K562 (cell line): ENCODE measurements at regions not wholly inside any gene's neighbourhood (a gene's known extent, or its start where the extent isn't known, plus 50 kb on each side); places are given as distances from the start of the nearest gene placed in this dataset.

Experiments used
- ATAC-seq: fragments of 200-7000 bp; cut with Tn5 transposase; 3 replicates; pipeline ENCODE4 v1.9.1; 2020; ENCODE audit warnings: moderate library complexity
- BruUV-seq: library from RNA; stranded (reverse); fragments of 400-500 nt; replicated peaks from 2 replicates; lab custom pipeline; 2021; lab: Mats Ljungman, UMichigan
- CTCF ChIA-PET: fragments of 300-600 bp; formaldehyde crosslinking; extraction: SDS; loops from one replicate; lab custom pipeline; 2021; ENCODE audit warnings: low intra/inter-chr PET ratio; lab: Yijun Ruan, JAX
- POLR2A ChIA-PET: fragments of 300-600, 350-650 bp; sonication (Branson Sonifier 250); formaldehyde crosslinking; extraction: SDS; loops from one replicate; lab custom pipeline; 2021; ENCODE audit warnings: antibody characterized with exemption, inconsistent platforms; lab: Yijun Ruan, JAX
- DNase-seq, 4 experiments: peaks; one replicate each; pipeline versions ENCODE4 v3.0.0 to v3.0.0-alpha.2; 2011 to 2018; ENCODE audit warnings: low spot score in 3 of 4, mixed read lengths in 3 of 4; ENCODE audit errors: extremely low read depth in 1 of 4
- FAIRE-seq: peaks from 2 replicates; lab custom pipeline; 2011; peaks lifted over from hg19 to GRCh38; lab: Jason Lieb, UNC
- H2AFZ ChIP-seq: 2 replicates; pipeline ENCODE4 v1.6.0; 2011; ENCODE audit warnings: low read depth, low read length, control low read depth, inconsistent platforms
- H3K27ac ChIP-seq: fragments of 200-600 bp; 3 replicates; pipeline ENCODE4 v1.8.0; 2011; ENCODE audit warnings: low read depth, mild to moderate bottlenecking, control low read depth, inconsistent platforms, low read length, moderate library complexity, mixed read lengths; ENCODE audit errors: extremely low read depth
- H3K27me3 ChIP-seq, 2 experiments: fragments of 300-600 bp in 1 of 2; 2 replicates in 1 of 2; 3 replicates in 1 of 2; pipeline versions ENCODE4 v1.6.0 to v1.8.0; 2011; ENCODE audit warnings: inconsistent platforms in 2 of 2, low read length in 2 of 2, mild to moderate bottlenecking in 1 of 2, mixed read lengths in 1 of 2, moderate library complexity in 1 of 2; ENCODE audit not compliant: control insufficient read depth in 2 of 2, insufficient read depth in 2 of 2
- H3K36me3 ChIP-seq: fragments of 300-600 bp; 3 replicates; pipeline ENCODE4 v1.8.0; 2011; ENCODE audit warnings: mild to moderate bottlenecking, low read length, inconsistent platforms; ENCODE audit not compliant: control insufficient read depth, insufficient read depth
- H3K4me1 ChIP-seq, 2 experiments: fragments of 200-600 bp in 1 of 2; replicated peaks in 1 of 2; 2 replicates in 1 of 2; 3 replicates in 1 of 2; pipeline versions ENCODE4 v1.5.1 to v1.8.0; 2011; ENCODE audit warnings: inconsistent platforms in 2 of 2, low read length in 2 of 2, mild to moderate bottlenecking in 1 of 2, mixed read lengths in 1 of 2, moderate library complexity in 1 of 2; ENCODE audit not compliant: control insufficient read depth in 2 of 2, insufficient read depth in 2 of 2
- H3K4me2 ChIP-seq: 2 replicates; pipeline ENCODE4 v1.6.1; 2011; ENCODE audit warnings: low read length, control low read depth, inconsistent platforms, mixed read lengths; ENCODE audit not compliant: insufficient read depth
- H3K4me3 ChIP-seq: fragments of 200-600 bp; sonication (generic), shearing (Covaris generic); 2 replicates; pipeline ENCODE4 v1.5.1; 2016; ENCODE audit warnings: control low read depth, inconsistent platforms
- H3K79me2 ChIP-seq: fragments of 200-600 bp; 3 replicates; pipeline ENCODE4 v1.8.0; 2011; ENCODE audit warnings: low read length, inconsistent platforms; ENCODE audit not compliant: control insufficient read depth, insufficient read depth
- H3K9ac ChIP-seq, 2 experiments: 2 replicates each; pipeline versions ENCODE4 v1.6.0 to v1.6.1; 2011; ENCODE audit warnings: low read depth in 2 of 2, low read length in 2 of 2, control low read depth in 1 of 2, inconsistent platforms in 1 of 2, mild to moderate bottlenecking in 1 of 2, mixed read lengths in 1 of 2; ENCODE audit not compliant: insufficient read depth in 1 of 2
- H3K9me1 ChIP-seq: one replicate; pipeline ENCODE4 v1.6.0; 2011; ENCODE audit warnings: inconsistent platforms, mild to moderate bottlenecking, low read length, moderate library complexity; ENCODE audit not compliant: control insufficient read depth, insufficient read depth
- H3K9me3 ChIP-seq: replicated peaks from 2 replicates; pipeline ENCODE4 v1.5.1; 2011; ENCODE audit warnings: low read depth, low read length, inconsistent platforms; ENCODE audit not compliant: control insufficient read depth, insufficient read depth
- H4K20me1 ChIP-seq: replicated peaks from 2 replicates; pipeline ENCODE4 v1.6.1; 2011; ENCODE audit warnings: low read length, inconsistent platforms, mixed read lengths; ENCODE audit not compliant: control insufficient read depth, insufficient read depth
- CTCF ChIP-seq, 3 experiments: IDR thresholded peaks in 2 of 3; conservative IDR thresholded peaks in 1 of 3; 2 replicates each; pipeline ENCODE4 v1.5.1; 2011 to 2012; ENCODE audit warnings: low read length in 3 of 3, mild to moderate bottlenecking in 3 of 3, control low read depth in 2 of 3, improper control_type of control experiment in 1 of 3, inconsistent platforms in 1 of 3, low read depth in 1 of 3, mixed read lengths in 1 of 3, moderate library complexity in 1 of 3; ENCODE audit not compliant: insufficient read depth in 2 of 3
- GTF2B ChIP-seq: IDR thresholded peaks from 2 replicates; pipeline ENCODE4 v1.6.1; 2011; ENCODE audit not compliant: insufficient read length; ENCODE audit errors: extremely low read depth
- HDAC8 ChIP-seq: fragments of 450-650 bp; IDR thresholded peaks from 2 replicates; pipeline ENCODE4 v1.6.1; 2016; ENCODE audit warnings: mild to moderate bottlenecking, missing genetic modification characterization, moderate library complexity, missing compliant biosample characterization
- KLF10 ChIP-seq: fragments of 250-450 bp; sonication (Bioruptor Pico); IDR thresholded peaks from 2 replicates; pipeline ENCODE4 v1.6.1; 2021; ENCODE audit warnings: matching md5 sums
- MEIS2 ChIP-seq: fragments of 450-650 bp; IDR thresholded peaks from 2 replicates; pipeline ENCODE4 v1.6.1; 2014; ENCODE audit warnings: mild to moderate bottlenecking; ENCODE audit not compliant: partially characterized antibody
- MTA1 ChIP-seq: fragments of 450-650 bp; IDR thresholded peaks from 2 replicates; pipeline ENCODE4 v1.6.1; 2017; ENCODE audit warnings: borderline replicate concordance
- MTA2 ChIP-seq: fragments of 450-650 bp; IDR thresholded peaks from 2 replicates; pipeline ENCODE4 v1.6.1; 2016; ENCODE audit warnings: low read depth
- NFXL1 ChIP-seq: fragments of 450-650 bp; formaldehyde crosslinking; IDR thresholded peaks from 2 replicates; pipeline ENCODE4 v1.4.0; 2021; ENCODE audit warnings: mild to moderate bottlenecking
- PURB ChIP-seq: sonication (generic); formaldehyde crosslinking; IDR thresholded peaks from 2 replicates; pipeline ENCODE4 v1.9.0; 2021; ENCODE audit warnings: low read depth, mild to moderate bottlenecking, missing genetic modification reagents
- SETDB1 ChIP-seq: IDR thresholded peaks from one replicate; pipeline ENCODE4 v1.6.1; 2012; ENCODE audit warnings: low read length, control low read depth, inconsistent platforms
- ZC3H11A ChIP-seq: IDR thresholded peaks from 2 replicates; pipeline ENCODE4 v1.6.1; 2012; ENCODE audit warnings: low read depth, low read length, improper control_type of control experiment
- ZNF24 ChIP-seq: fragments of 450-650 bp; IDR thresholded peaks from 2 replicates; pipeline ENCODE4 v1.6.1; 2016
- WGBS: fragments of 100-300 bp; shearing (Covaris generic); methylation state at CpG from one replicate; pipeline ENCODE4 v1.1.6; 2016; ENCODE audit warnings: low coverage, mixed read lengths; ENCODE audit not compliant: insufficient coverage; ENCODE audit errors: missing lambda C conversion rate; 5-methylcytosine and 5-hydroxymethylcytosine counted together
- in situ Hi-C: fragments of 300-500 bp; cut with MboI; formaldehyde crosslinking; loops from 4 replicates; pipeline ENCODE4 v1.15.0; 2018; ENCODE audit warnings: inconsistent platforms, mixed read lengths
- intact Hi-C: fragments of 100-400 bp; cut with micrococcal nuclease; formaldehyde crosslinking; loops from 2 replicates; pipeline ENCODE4 v1.14.2; 2022

- TF ChIP-seq MTA1 (no peak), ZC3H11A (no peak), MTA2 (no peak), MEIS2 (no peak), PURB (CRISPR knock-in tag) (no peak), GTF2B (no peak)
Observed at GRCh38 chr12:87491598-87491997, 537.6 kb downstream of the C12orf50 start (continued).

- DNase-seq, result no peak
- no peak overlapping the region for H3K4me3 ChIP-seq
- no TSS peak for BruUV-seq
- 0 out of 2 replicates have a peak, but pooled peaks cover 2% of the 10 kb centered on the region for H3K9me3 ChIP-seq
- POLR2A ChIA-PET, result no interaction called here
- in situ Hi-C loops, result no loop called here
- no peaks in the 10 kb centered on the region for H3K9me1 ChIP-seq
- CTCF ChIA-PET, result no interaction called here
- ATAC-seq, result no peak
- TF ChIP-seq ZNF24 (no peak), KLF10 (no peak), SETDB1 (no peak), CTCF (IDR thresholded peaks at IDR 0.05 in 2 of 3, conservative IDR thresholded peaks at IDR 0.05 in 1 of 3; ENCODE audit: insufficient read depth in 2 of 3, low read depth in 1 of 3, low read length in 3 of 3) (no peak), NFXL1 (CRISPR knock-in tag) (no peak), HDAC8 (tag) (no peak)
- no peaks in the 10 kb centered on the region for H3K36me3 ChIP-seq
- FAIRE-seq, result no peak
- intact Hi-C loops, result no loop called here
- no peak overlapping the region for H3K27ac ChIP-seq
- no peak overlapping the region for H2AFZ ChIP-seq
- no peaks in the 10 kb centered on the region for H3K4me1 ChIP-seq
- H3K9ac ChIP-seq, result no peak overlapping the region
- H3K27me3 ChIP-seq, result no peaks in the 10 kb centered on the region
- no peaks in the 10 kb centered on the region for H3K79me2 ChIP-seq
- no peak overlapping the region for H3K4me2 ChIP-seq
- H4K20me1 ChIP-seq, result no peaks in the 10 kb centered on the region
- 0% methylated on average over 1 of the region's 1 CpG for WGBS
Observed at GRCh38 chr12:87491089-87491488, 538.1 kb downstream of the C12orf50 start.
